GM12872 (cell line): ENCODE measurements at regions not wholly inside any gene's neighbourhood (a gene's known extent, or its start where the extent isn't known, plus 50 kb on each side); places are given as distances from the start of the nearest gene placed in this dataset.

Source experiments
- TF ChIP-seq, protein P1 (sequence below): IDR thresholded peaks from 3 replicates; pipeline ENCODE4 v1.5.1; 2011; ENCODE audit warnings: low read depth, mild to moderate bottlenecking, low read length, moderate library complexity; ENCODE audit not compliant: insufficient read depth

DNA sequence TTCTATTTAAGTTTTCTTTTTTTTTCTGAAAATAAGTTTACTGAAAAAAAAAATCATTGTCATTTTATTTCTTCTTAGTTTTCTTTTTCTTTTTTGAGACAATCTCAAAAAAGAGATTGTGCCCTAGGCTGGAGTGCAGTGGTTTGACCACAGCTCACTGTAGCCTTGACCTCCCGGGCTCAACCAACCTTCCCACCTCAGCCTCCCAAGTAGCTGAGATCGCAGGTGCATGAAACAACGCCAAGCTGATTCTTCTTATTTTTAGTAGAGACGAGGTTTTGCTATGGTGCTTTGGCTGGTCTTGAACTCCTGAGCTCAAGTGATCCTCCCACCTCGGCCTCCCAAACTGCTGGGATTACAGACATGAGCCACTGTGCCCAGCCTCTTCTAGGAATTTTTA is 65.7 kb upstream of the OSTN start:
- TF ChIP-seq, protein P1, sequence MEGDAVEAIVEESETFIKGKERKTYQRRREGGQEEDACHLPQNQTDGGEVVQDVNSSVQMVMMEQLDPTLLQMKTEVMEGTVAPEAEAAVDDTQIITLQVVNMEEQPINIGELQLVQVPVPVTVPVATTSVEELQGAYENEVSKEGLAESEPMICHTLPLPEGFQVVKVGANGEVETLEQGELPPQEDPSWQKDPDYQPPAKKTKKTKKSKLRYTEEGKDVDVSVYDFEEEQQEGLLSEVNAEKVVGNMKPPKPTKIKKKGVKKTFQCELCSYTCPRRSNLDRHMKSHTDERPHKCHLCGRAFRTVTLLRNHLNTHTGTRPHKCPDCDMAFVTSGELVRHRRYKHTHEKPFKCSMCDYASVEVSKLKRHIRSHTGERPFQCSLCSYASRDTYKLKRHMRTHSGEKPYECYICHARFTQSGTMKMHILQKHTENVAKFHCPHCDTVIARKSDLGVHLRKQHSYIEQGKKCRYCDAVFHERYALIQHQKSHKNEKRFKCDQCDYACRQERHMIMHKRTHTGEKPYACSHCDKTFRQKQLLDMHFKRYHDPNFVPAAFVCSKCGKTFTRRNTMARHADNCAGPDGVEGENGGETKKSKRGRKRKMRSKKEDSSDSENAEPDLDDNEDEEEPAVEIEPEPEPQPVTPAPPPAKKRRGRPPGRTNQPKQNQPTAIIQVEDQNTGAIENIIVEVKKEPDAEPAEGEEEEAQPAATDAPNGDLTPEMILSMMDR, result no peak

DNA sequence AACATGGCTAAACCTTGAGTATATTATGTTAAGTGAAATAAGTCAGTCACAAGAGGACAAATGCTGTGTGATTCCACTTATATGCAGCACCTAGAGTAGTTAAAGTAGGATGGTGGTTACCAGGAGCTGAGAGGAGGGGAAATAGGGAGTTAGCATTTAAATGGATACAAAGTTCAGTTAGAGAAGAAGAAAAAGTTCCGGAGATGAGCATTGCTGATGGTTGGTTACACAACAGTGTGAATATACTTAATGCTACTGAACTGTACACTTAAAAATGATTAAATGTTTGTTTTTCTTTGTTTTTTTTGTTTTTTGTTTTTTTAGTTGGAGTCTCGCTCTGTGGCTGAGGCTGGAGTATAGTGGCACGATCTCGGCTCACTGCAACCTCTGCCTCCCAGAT is 67.7 kb upstream of the OSTN start:
- TF ChIP-seq, protein P1, result no peak

DNA sequence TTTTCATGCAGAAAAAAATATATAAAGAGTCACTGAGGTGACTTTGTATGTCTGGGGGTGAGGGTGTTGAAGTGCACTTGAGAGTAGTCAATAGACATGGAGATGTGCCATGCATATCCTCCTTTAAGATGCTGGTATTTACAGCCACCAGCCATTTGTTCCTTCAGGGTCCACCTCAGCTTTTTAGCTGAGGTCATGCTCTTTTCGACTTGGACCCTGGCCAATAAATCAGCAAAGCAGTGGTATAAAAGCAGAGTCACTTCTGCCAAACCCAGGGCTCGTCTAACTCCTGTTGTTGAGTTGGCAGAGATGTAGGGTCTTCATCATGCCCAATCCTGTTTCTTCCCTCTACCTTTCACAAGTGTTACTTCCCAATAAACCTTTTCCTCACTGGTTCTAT is 75.1 kb upstream of the OSTN start:
- TF ChIP-seq, protein P1, result no peak

DNA sequence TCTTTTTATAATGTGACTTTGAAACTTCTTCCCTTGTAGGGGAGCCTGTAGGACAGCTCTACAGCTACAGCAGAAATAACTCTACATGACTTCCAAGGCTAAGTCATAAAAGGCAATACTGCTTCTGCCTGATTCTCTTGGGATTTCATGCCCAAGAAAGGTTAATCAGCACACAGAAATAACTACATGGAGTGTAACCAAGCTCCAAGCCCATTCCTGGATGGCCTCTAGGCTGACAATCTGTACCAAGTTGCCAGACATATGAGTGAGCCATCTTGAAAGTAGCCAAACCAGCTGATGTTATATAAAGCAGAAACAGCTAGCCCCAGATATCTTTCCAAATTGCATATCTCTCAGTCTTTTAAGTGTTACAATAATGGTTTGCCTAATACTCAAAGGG is 75.8 kb upstream of the OSTN start:
- TF ChIP-seq, protein P1, result no peak

DNA sequence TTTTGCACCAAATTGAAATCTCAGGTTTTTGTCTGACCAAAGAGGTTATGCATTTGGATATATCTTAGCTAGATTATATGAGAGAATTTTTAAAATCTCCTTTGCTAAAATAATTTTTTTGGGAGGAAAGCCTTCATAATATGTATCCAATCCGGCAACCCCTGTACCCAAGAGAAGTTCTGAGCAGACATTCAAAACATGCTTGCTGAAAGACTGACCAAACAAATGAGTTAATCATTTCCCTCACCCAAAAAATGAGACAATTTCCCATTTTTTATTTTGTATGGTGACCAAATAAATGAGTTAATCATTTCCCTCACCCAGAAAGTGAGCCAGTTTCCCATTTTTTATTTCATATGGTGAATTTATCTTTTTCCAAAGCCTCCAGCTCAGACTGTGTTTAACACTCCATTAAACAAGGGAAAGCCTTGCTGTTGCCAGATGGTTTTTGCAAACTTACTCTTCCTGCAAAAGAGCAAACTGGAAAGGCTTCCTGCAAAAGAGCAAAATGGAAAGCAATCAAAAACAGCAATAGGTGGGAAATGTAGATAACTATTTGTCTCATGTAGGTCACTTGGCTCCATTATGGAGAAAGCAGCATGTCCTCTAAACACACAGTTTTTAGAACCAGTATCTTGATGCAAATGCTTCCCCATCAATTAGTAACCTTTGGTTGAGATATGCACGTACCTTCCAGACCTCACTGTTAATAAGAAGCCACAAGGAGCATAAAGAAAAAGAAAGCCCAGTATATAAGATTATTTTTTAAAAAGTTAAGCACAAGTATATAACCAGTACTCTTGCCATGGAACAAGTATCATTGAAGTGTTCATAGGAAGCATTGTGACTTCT is 78.4 kb upstream of the OSTN start:
- TF ChIP-seq, protein P1, result no peak

DNA sequence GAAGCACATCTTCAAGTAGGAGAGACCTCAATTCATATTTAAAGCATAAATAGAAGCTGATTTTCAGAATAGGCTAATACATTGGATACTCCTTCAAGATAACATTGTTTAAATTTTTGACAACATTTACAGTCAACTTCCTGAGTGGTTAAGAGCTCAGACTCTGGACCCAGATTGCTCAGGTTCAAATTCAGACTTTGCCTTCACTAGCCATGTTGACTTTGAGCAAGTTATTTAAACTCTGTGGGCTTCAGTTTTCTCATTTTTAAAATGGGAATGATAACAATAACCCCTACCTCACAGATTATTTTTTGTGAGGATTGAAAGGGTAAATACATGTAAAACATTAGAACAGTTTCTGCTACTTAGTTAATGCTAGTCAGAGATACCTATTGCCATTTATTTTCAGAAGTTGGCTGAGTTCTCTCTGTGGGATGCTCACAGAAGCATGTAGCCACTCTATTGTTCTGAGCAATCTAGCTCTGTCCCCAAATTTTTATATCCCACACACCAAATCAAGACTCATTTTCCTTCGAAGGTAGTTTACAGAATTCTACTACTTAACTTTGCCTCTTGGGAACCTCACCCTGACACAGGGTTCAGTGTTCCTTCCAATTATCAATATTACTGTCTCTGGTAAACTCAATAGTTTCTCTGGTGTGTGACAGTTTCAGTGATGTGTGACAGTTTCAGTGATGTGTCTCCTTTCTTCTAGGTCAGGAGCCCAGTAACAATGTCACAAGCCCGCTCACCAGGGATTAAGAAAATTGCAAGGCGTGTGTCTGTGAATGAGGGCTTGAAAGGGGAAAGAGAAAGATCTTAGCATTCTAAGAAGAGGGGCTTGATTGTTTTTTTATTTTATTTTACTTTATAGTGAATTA is 79.4 kb upstream of the OSTN start:
- TF ChIP-seq, protein P1, result no peak

DNA sequence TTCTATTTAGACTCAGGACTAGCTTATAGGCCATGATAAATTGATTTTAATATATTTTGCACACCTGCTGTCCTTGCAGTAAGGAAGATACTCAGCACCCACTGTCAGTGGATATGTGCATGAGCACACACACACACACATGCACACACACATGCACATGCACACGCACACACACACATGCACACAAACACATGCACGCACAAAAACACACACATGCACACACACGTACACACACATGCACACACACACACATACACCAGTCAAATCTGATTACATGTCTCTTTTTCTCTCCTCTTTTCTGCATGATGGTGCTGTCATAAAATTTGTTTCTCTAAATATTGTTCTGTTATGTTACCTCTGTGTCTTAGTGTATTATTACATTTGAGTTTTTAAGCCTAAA is 87.3 kb upstream of the OSTN start:
- TF ChIP-seq, protein P1, result no peak
